OCI-LY7 (cell line): ENCODE measurements at regions not wholly inside any gene's neighbourhood (a gene's known extent, or its start where the extent isn't known, plus 50 kb on each side); places are given as distances from the start of the nearest gene placed in this dataset.

Source experiments
- BruUV-seq: library from RNA; stranded (reverse); fragments of 400-500 nt; replicated peaks from 2 replicates; lab custom pipeline; 2021; lab: Mats Ljungman, UMichigan
- CTCF ChIA-PET: fragments of 300-600 bp; sonication (Branson Sonifier 250); formaldehyde crosslinking; loops from one replicate; lab custom pipeline; 2022; ENCODE audit warnings: antibody characterized with exemption; ENCODE audit not compliant: unreplicated experiment; lab: Charles Lee
- POLR2A ChIA-PET: fragments of 300-600 bp; sonication (Branson Sonifier 250); formaldehyde crosslinking; loops from one replicate; lab custom pipeline; 2022; ENCODE audit warnings: antibody characterized with exemption; lab: Charles Lee
- DNase-seq: peaks from one replicate; pipeline ENCODE4 v3.0.0-alpha.2; 2015; ENCODE audit warnings: low spot score
- H2AFZ ChIP-seq: fragments of 200-600 bp; sonication (generic), shearing (Covaris generic); 2 replicates; pipeline ENCODE4 v1.6.1; 2014; ENCODE audit warnings: mild to moderate bottlenecking, antibody characterized with exemption, low read length, moderate library complexity
- H3K27ac ChIP-seq: fragments of 200-600 bp; sonication (generic); 2 replicates; pipeline ENCODE4 v1.5.1; 2014; ENCODE audit warnings: mixed run types, low read depth, mild to moderate bottlenecking, moderate library complexity, low read length, inconsistent platforms; ENCODE audit not compliant: poor library complexity, severe bottlenecking
- H3K36me3 ChIP-seq: fragments of 200-600 bp; sonication (generic); 2 replicates; pipeline ENCODE4 v1.6.1; 2014; ENCODE audit warnings: mild to moderate bottlenecking, antibody characterized with exemption, low read length, moderate library complexity, mixed read lengths; ENCODE audit not compliant: insufficient read depth
- H3K4me1 ChIP-seq: fragments of 200-600 bp; sonication (generic); 2 replicates; pipeline ENCODE4 v1.5.1; 2014; ENCODE audit warnings: mild to moderate bottlenecking, low read length; ENCODE audit not compliant: insufficient read depth, poor library complexity, severe bottlenecking
- H3K4me2 ChIP-seq: fragments of 200-600 bp; sonication (generic); 2 replicates; pipeline ENCODE4 v1.6.1; 2014; ENCODE audit warnings: mild to moderate bottlenecking, low read length
- H3K4me3 ChIP-seq: fragments of 200-600 bp; sonication (generic); 2 replicates; pipeline ENCODE4 v1.5.1; 2014; ENCODE audit warnings: mild to moderate bottlenecking, low read depth, low read length; ENCODE audit not compliant: poor library complexity, severe bottlenecking
- H3K79me2 ChIP-seq: fragments of 200-600 bp; sonication (generic); 2 replicates; pipeline ENCODE4 v1.6.1; 2016; ENCODE audit warnings: low read depth, mild to moderate bottlenecking, low read length, moderate library complexity, mixed read lengths; ENCODE audit not compliant: insufficient read depth
- H3K9me2 ChIP-seq: fragments of 200-600 bp; sonication (generic); 2 replicates; pipeline ENCODE4 v1.6.1; 2016; ENCODE audit warnings: mild to moderate bottlenecking, low read length, mixed read lengths; ENCODE audit not compliant: insufficient read depth
- H3K9me3 ChIP-seq: fragments of 200-600 bp; sonication (generic); 2 replicates; pipeline ENCODE4 v1.6.1; 2014; ENCODE audit warnings: mild to moderate bottlenecking, mixed run types, low read length, mixed read lengths
- H4K20me1 ChIP-seq: fragments of 200-600 bp; sonication (generic); 2 replicates; pipeline ENCODE4 v1.6.1; 2014; ENCODE audit warnings: mild to moderate bottlenecking, antibody characterized with exemption, low read length, moderate library complexity, mixed read lengths; ENCODE audit not compliant: insufficient read depth
- EZH2phosphoT487 ChIP-seq: fragments of 200-600 bp; sonication (generic); IDR thresholded peaks from 2 replicates; pipeline ENCODE4 v1.6.1; 2018; ENCODE audit warnings: low read depth, borderline replicate concordance, mild to moderate bottlenecking, mixed run types, antibody characterized with exemption, low read length, moderate library complexity, mixed read lengths
- intact Hi-C: fragments of 100-400 bp; cut with micrococcal nuclease; formaldehyde crosslinking; loops from one replicate; pipeline ENCODE4 v1.10.0; 2022; ENCODE audit not compliant: unreplicated experiment
- TF ChIP-seq, protein P1 (sequence below): fragments of 200-600 bp; sonication (generic); conservative IDR thresholded peaks from 2 replicates; pipeline ENCODE4 v1.5.1; 2014; ENCODE audit warnings: mild to moderate bottlenecking, antibody characterized with exemption, low read length, moderate library complexity, mixed read lengths

DNA sequence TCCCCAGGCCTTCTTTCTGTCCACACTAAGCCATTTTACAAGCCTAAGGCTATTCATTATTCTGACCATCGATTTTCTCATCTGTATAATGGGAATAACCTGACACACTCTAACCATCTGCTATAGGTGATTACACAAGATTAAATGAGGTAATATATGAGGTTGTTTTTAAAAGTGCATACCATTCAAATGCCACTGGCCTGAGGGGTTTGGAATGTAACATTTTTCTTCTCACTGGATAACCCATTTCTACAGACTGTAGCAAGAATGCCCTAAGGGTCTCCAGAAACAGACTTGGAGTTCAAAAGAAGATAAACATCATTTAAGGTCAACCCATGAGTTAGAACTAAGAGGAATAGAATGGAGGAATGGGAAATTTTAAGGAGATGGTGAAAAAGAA is 111.7 kb upstream of the SETBP1 start:
- TF ChIP-seq EZH2phosphoT487 = no peak
- TF ChIP-seq, protein P1, sequence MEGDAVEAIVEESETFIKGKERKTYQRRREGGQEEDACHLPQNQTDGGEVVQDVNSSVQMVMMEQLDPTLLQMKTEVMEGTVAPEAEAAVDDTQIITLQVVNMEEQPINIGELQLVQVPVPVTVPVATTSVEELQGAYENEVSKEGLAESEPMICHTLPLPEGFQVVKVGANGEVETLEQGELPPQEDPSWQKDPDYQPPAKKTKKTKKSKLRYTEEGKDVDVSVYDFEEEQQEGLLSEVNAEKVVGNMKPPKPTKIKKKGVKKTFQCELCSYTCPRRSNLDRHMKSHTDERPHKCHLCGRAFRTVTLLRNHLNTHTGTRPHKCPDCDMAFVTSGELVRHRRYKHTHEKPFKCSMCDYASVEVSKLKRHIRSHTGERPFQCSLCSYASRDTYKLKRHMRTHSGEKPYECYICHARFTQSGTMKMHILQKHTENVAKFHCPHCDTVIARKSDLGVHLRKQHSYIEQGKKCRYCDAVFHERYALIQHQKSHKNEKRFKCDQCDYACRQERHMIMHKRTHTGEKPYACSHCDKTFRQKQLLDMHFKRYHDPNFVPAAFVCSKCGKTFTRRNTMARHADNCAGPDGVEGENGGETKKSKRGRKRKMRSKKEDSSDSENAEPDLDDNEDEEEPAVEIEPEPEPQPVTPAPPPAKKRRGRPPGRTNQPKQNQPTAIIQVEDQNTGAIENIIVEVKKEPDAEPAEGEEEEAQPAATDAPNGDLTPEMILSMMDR = no peak
- no peak overlapping the region for H3K27ac ChIP-seq
- H3K4me1 ChIP-seq = no peaks in the 10 kb centered on the region
- no peaks in the 10 kb centered on the region for H3K9me3 ChIP-seq
- no peaks in the 10 kb centered on the region for H3K36me3 ChIP-seq
- POLR2A ChIA-PET = no interaction called here
- H4K20me1 ChIP-seq = no peaks in the 10 kb centered on the region
- H3K4me3 ChIP-seq = no peak overlapping the region
- CTCF ChIA-PET = no interaction called here
- intact Hi-C loops = no loop called here
- DNase-seq = no peak
- H3K9me2 ChIP-seq = no peaks in the 10 kb centered on the region
- no peak overlapping the region for H3K4me2 ChIP-seq
- H2AFZ ChIP-seq = no peak overlapping the region
- BruUV-seq = no TSS peak
- H3K79me2 ChIP-seq = no peaks in the 10 kb centered on the region

- TF ChIP-seq, protein P1 = no peak
- no peak for TF ChIP-seq EZH2phosphoT487
- no peaks in the 10 kb centered on the region for H3K79me2 ChIP-seq
- H3K4me3 ChIP-seq = no peak overlapping the region
- no TSS peak for BruUV-seq
- POLR2A ChIA-PET = interaction anchor here (0.8 kb wide), 1 partner anchor 100 kb away, joined by 3 read pairs; no protein-coding TSS in a partner anchor
- intact Hi-C loops = no loop called here
- no peaks in the 10 kb centered on the region for H3K4me1 ChIP-seq
- no peak overlapping the region for H2AFZ ChIP-seq
- H3K9me2 ChIP-seq = no peaks in the 10 kb centered on the region
- no peak overlapping the region for H3K27ac ChIP-seq
- no peaks in the 10 kb centered on the region for H3K36me3 ChIP-seq
- CTCF ChIA-PET = no interaction called here
- H4K20me1 ChIP-seq = no peaks in the 10 kb centered on the region
- no peak overlapping the region for H3K4me2 ChIP-seq
- DNase-seq = no peak
- no peaks in the 10 kb centered on the region for H3K9me3 ChIP-seq
Measured at GRCh38 chr18:44569391-44570055, 111.2 kb upstream of the SETBP1 start.

GRCh38 chr18:44579028-44579702 is 101.5 kb upstream of the SETBP1 start:
- H2AFZ ChIP-seq = no peak overlapping the region
- H3K4me3 ChIP-seq = no peak overlapping the region
- no peak overlapping the region for H3K4me2 ChIP-seq
- ChIA-PET CTCF (no interaction called here), POLR2A (interaction anchor here (0.6 kb wide), 1 partner anchor 636 kb away, joined by 4 read pairs; no protein-coding TSS in a partner anchor)
- intact Hi-C loops = no loop called here
- no peak overlapping the region for H3K27ac ChIP-seq
- H3K9me2 ChIP-seq = no peaks in the 10 kb centered on the region
- H3K9me3 ChIP-seq = no peaks in the 10 kb centered on the region
- no peak for TF ChIP-seq EZH2phosphoT487
- TF ChIP-seq, protein P1 = peak; percentile 70
- H4K20me1 ChIP-seq = no peaks in the 10 kb centered on the region
- no peaks in the 10 kb centered on the region for H3K79me2 ChIP-seq
- H3K36me3 ChIP-seq = no peaks in the 10 kb centered on the region
- DNase-seq = peak; percentile 25
- no TSS peak for BruUV-seq
- H3K4me1 ChIP-seq = no peaks in the 10 kb centered on the region
